ENCODE measurements at regions not wholly inside any gene's neighbourhood (a gene's known extent, or its start where the extent isn't known, plus 50 kb on each side); places are given as distances from the start of the nearest gene placed in this dataset.

GRCh38 chr12:67453191-67453590 lies 184.0 kb downstream of the CAND1 start:
- no TSS peak for BruUV-seq (replicated peaks)

GRCh38 chr12:67455236-67455635 lies 186.1 kb downstream of the CAND1 start:
- intact Hi-C loops (cut with micrococcal nuclease; ENCODE audit: unreplicated experiment), result no loop called here
- no peak for DNase-seq
- Histone ChIP-seq H2AFZ (no peak overlapping the region), H3K9me2 (ENCODE audit: insufficient read depth) (no peaks in the 10 kb centered on the region), H3F3A (ENCODE audit: insufficient read depth, low read depth) (no peaks in the 10 kb centered on the region), H3K79me2 (ENCODE audit: low read depth) (no peaks in the 10 kb centered on the region), H3K27me3 (ENCODE audit: insufficient read depth, low read depth) (no peaks in the 10 kb centered on the region), H3K4me1 (replicated peaks; ENCODE audit: insufficient read depth) (peaks cover 10% of the 10 kb centered on the region; the same call in 1 of the 2 replicates), H3K4me2 (no peak overlapping the region), H4K20me1 (ENCODE audit: insufficient read depth) (no peaks in the 10 kb centered on the region), H3K4me3 (no peak overlapping the region), H3K9me3 (ENCODE audit: insufficient read depth, low read depth) (peaks cover 6% of the 10 kb centered on the region; the same call in 1 of the 2 replicates), H3K36me3 (ENCODE audit: low read depth) (no peaks in the 10 kb centered on the region), H3K27ac (no peak overlapping the region)
- TF ChIP-seq CTCF (conservative IDR thresholded peaks at IDR 0.05) (no peak), EZH2 (IDR thresholded peaks at IDR 0.05; ENCODE audit: low read depth) (no peak)
- ChIA-PET CTCF (no interaction called here), POLR2A (ENCODE audit: unreplicated experiment) (no interaction called here)
- no TSS peak for BruUV-seq (replicated peaks)

More at GRCh38 chr12:67453191-67453590, 184.0 kb downstream of the CAND1 start:
- no peaks in the 10 kb centered on the region for H3K36me3 ChIP-seq (ENCODE audit: low read depth)
- TF ChIP-seq EZH2 (IDR thresholded peaks at IDR 0.05; ENCODE audit: low read depth) (no peak), CTCF (conservative IDR thresholded peaks at IDR 0.05) (no peak)
- no peak overlapping the region for H3K4me3 ChIP-seq
- no peaks in the 10 kb centered on the region for H4K20me1 ChIP-seq (ENCODE audit: insufficient read depth)
- ChIA-PET POLR2A (ENCODE audit: unreplicated experiment) (no interaction called here), CTCF (no interaction called here)
- H3K4me2 ChIP-seq, result no peak overlapping the region
- H2AFZ ChIP-seq, result no peak overlapping the region
- H3K4me1 ChIP-seq (replicated peaks; ENCODE audit: insufficient read depth), result peaks cover 10% of the 10 kb centered on the region; the same call in 1 of the 2 replicates
- H3K9me3 ChIP-seq (ENCODE audit: insufficient read depth, low read depth), result peaks cover 6% of the 10 kb centered on the region; the same call in 1 of the 2 replicates
- H3K9me2 ChIP-seq (ENCODE audit: insufficient read depth), result no peaks in the 10 kb centered on the region
- H3F3A ChIP-seq (ENCODE audit: insufficient read depth, low read depth), result no peaks in the 10 kb centered on the region
- H3K27me3 ChIP-seq (ENCODE audit: insufficient read depth, low read depth), result no peaks in the 10 kb centered on the region
- no peak for DNase-seq
- H3K79me2 ChIP-seq (ENCODE audit: low read depth), result no peaks in the 10 kb centered on the region
- no peak overlapping the region for H3K27ac ChIP-seq
- intact Hi-C loops (cut with micrococcal nuclease; ENCODE audit: unreplicated experiment), result no loop called here

GRCh38 chr12:67456431-67456901 lies 187.3 kb downstream of the CAND1 start:
- Histone ChIP-seq H3K4me3 (no peak overlapping the region), H3K9me2 (ENCODE audit: insufficient read depth) (no peaks in the 10 kb centered on the region), H4K20me1 (ENCODE audit: insufficient read depth) (no peaks in the 10 kb centered on the region), H3K4me2 (no peak overlapping the region), H3F3A (ENCODE audit: insufficient read depth, low read depth) (no peaks in the 10 kb centered on the region), H2AFZ (no peak overlapping the region), H3K4me1 (replicated peaks; ENCODE audit: insufficient read depth) (peaks cover 10% of the 10 kb centered on the region; the same call in 1 of the 2 replicates), H3K9me3 (ENCODE audit: insufficient read depth, low read depth) (peaks cover 5% of the 10 kb centered on the region; the same call in 1 of the 2 replicates), H3K36me3 (ENCODE audit: low read depth) (no peaks in the 10 kb centered on the region), H3K79me2 (ENCODE audit: low read depth) (no peaks in the 10 kb centered on the region), H3K27ac (no peak overlapping the region), H3K27me3 (ENCODE audit: insufficient read depth, low read depth) (no peaks in the 10 kb centered on the region)
- CTCF ChIA-PET, result no interaction called here
- peak in 1 of 2 experiments; percentile 24 for DNase-seq
- intact Hi-C loops (cut with micrococcal nuclease; ENCODE audit: unreplicated experiment), result no loop called here
- BruUV-seq (replicated peaks), result no TSS peak
- POLR2A ChIA-PET (ENCODE audit: unreplicated experiment), result interaction anchor here (0.5 kb wide), 2 partner anchors 101 to 342 kb away, joined by 9 to 11 read pairs; no protein-coding TSS in a partner anchor
- TF ChIP-seq EZH2 (IDR thresholded peaks at IDR 0.05; ENCODE audit: low read depth) (no peak), CTCF (conservative IDR thresholded peaks at IDR 0.05) (no peak)
